GM21529 (cell line): ENCODE measurements at regions not wholly inside any gene's neighbourhood (a gene's known extent, or its start where the extent isn't known, plus 50 kb on each side); places are given as distances from the start of the nearest gene placed in this dataset.
"Not testable (repeated sequence)": the region's sequence is repeated elsewhere in the genome, so short reads cannot be mapped to it uniquely, and the experiment has no call there.

Source experiments
- ATAC-seq: cut with Tn5 transposase; IDR thresholded peaks from one replicate; pipeline ENCODE4 v1.9.1; 2021; ENCODE audit not compliant: unreplicated experiment

DNA sequence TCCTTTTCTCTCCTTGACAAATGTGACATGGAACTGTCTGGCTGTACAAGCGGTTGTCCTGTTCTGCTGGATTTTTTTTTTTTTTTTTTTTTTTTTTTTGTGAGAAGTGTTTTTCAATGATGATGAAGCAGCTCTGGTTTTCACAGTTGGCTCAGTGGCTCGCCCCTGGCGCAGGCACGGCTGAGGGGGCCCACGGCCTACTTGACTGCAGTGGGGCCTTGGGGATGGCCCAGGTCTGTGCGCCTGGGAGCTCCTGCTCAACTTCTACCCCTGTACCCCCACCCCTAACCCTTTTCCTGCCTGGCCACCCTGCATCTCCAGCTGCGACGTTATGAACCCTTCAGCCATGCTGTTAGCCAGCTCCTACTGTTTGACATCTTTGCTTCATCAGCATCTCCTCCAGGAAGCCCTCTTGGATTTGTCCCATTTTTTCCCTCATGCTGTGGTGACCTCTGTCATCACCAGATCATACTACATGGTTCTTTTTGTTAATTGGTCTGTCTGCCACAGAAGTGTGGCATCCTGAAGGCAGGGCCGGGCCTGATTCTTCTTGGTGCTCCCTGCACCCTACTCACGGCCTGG is 167.9 kb downstream of the INHBB start:
- no peak for ATAC-seq

DNA sequence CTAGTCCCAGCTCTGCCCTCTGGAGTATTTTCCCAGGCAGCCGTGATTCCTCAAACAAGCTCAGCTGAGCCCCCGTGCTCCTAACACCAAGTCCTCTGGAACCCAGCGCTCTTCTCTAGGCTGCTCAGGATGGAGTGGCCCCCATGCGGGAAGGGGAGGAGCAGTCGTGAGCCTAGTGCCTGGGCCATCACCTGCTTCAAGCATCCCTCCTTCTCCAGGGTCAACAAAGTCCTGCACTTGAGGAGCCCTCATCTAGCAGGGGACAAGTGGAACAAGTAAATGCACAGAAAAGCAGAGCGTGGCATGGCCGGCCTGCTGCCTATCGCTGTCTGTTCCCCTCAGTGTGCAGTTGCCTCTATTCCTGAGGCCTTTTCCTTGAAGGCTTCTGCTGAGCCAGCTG is 168.6 kb downstream of the INHBB start:
- ATAC-seq: no peak

DNA sequence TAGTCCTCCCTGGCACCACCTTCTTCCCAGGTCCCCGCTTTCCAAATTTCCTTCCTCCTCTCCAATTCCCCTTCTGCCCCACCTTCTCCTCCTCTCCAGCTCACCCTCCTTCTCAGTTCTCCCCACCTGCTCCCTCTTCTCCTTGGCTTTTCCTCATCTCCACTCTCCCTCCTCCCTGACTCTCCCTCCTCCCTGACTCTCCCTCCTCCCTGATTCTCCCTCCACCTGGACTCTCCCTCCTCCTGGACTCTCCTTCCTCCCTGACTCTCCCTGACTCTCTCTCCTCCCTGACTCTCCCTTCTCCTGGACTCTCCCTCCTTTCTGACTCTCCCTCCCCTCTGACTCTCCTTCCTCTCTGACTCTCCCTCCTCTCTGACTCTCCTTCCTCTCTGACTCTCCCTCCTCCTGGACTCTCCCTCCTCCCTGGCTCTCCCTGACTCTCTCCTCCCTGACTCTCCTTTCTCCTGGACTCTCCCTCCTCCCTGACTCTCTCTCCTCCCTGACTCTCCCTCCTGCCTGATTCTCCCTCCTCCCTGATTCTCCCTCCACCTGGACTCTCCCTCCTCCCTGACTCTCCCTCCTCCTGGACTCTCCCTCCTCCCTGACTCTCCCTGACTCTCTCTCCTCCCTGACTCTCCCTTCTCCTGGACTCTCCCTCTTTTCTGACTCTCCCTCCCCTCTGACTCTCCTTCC is 169.3 kb downstream of the INHBB start:
- not testable (repeated sequence) for ATAC-seq

DNA sequence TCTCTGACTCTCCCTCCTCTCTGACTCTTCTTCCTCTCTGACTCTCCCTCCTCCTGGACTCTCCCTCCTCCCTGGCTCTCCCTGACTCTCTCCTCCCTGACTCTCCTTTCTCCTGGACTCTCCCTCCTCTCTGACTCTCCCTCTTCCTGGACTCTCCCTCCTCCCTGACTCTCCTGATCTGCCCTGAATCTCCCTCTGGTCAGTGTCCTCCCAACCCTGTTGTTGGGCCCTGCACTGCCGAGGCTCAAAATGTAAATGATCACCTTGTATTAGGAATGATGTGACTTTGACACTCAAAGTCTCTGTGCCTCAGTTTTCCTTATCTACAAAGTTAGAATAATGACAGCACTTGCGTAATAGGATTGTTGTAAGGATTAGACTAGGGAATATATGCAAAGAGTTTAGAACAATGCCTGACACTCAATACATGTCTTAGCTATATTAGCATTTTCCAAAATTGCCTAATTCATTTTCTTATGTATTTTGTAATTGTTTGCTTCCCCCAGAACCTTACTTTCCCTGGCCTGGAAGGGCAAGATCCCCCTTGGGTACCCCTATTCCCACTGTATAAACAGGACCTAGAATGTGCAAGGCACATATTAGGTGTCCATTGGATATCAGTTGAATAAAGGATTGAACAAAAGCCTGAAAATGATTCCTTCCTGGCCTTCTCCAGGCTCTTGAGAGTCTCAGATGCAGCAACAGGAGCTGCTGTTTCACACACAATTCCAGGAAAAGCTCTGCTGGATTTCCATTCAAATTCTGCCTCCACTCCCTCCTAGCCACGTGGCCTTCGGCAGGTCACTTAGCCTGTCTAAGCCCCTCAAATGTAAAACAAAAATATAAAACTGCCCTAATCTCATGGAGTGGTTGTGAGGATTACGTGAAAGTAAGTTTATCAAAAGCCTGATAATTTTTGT is 170.1 kb downstream of the INHBB start:
- no peak for ATAC-seq

DNA sequence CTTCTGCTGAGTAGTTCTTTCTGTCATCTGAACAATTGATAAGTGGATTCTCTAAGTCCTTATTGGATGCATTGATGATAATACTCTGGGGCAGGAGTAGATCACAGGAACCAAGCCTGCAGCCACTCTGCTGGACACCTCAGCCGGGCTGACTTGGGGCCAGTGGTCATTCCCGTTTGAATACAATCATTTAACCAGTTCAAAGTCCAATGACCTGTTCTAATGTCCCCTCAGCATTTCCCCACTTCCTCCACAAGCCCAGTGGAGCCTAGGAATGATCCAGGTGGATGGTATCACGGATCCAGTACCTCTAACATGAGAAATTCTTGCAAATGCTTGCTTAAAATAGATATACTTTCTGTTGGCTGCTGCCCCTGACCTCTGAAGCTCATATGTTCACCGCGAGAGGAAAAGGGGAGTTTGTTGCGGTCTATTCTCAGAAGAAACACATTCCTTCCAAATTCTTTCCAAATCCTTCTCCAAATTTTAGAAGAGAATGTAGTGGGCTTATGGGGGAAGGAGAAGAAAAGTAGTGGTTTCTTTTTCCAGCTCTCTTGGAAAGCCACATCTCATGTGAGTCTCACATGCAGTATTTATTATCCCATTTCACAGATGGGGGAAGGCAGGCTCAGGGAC is 170.9 kb downstream of the INHBB start:
- no peak for ATAC-seq

DNA sequence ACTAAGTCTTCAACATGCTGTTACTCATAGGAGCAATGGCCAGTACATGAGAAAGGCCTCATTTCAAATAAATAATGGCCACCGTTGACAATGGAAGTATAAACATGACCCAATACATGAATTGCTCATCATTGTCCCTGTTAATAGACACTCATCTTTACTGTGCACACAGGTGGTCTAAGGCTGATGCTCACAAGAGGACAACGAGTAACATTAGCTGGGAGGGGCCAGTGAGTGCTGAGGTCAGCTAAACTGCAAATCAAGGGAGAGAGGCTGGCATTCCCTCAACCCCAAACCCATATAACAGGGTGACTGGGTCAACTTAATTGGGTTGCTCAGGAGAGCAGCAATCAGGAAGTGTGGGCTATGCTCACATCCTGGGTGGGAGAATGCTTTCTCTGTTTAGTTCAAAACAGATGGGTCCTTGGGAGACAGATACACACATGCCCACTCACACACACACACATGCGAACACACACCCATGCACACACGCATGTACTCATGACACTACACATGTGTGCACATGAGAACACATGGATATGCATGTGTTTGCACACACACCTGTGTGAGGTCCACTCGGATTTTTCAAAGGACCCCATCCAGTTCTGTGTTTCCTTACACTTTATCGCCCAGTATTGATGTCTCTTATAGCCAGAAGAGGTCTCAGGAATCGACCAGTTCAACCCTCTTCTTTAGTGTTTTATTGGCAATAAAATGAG is 172.0 kb downstream of the INHBB start:
- ATAC-seq: no peak

DNA sequence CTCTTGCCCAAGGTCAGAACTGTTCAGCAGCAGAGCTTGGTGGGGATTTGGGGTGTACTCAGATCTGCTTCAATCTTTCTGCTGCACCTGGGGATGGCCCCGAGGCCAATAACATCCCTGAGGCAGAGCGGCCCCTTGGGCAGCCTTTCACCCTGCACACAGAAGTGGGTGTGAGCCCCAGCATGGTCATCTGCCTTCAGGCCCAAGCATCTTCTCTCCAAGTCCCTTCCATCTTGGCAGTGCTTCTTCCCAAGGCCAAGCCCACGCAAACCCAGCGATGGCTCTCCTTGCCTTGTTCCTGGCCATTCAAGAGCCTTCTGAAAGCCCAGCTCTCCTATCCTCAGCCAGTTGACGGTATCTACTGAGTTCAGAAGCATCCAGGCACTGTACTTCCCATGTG is 172.9 kb downstream of the INHBB start:
- ATAC-seq: no peak

DNA sequence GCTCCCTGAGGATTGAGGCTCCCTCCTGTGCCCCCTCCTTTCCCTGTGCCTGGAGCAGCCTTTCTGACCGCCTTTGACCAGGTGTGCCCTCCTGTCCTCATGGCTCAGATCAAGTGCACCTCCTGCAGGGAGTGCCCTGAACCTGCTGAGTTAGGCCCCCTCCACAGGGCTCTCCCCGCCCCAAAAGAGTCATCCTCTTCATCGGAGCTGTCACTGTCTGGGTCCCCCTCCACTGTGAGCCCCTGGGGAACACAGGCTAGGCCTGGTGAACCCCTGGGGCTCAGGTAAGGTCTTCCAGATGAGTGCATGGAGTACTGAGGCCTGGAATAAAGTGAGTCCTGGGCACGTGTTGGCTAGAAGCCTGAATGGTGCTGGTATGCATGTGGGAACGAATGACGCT is 173.5 kb downstream of the INHBB start:
- ATAC-seq: no peak

DNA sequence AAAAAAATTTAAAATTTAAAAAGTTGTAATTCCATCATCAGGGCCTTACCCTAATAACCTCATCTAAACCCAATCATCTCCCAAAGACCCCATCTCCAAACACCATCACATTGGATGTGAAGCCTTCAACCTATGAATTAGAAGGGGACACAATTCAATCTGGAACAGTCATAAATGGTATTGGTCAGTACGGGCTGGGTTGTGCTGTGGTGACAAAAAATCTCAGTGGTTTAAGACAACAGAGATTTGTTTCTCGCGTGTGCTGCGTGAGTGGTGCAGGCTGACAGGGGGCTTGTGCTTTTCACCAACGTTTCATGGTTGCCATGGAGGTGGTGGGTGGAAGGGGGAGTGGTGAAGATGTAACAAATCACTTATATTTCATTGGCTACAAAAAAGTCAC is 174.5 kb downstream of the INHBB start:
- ATAC-seq: no peak

DNA sequence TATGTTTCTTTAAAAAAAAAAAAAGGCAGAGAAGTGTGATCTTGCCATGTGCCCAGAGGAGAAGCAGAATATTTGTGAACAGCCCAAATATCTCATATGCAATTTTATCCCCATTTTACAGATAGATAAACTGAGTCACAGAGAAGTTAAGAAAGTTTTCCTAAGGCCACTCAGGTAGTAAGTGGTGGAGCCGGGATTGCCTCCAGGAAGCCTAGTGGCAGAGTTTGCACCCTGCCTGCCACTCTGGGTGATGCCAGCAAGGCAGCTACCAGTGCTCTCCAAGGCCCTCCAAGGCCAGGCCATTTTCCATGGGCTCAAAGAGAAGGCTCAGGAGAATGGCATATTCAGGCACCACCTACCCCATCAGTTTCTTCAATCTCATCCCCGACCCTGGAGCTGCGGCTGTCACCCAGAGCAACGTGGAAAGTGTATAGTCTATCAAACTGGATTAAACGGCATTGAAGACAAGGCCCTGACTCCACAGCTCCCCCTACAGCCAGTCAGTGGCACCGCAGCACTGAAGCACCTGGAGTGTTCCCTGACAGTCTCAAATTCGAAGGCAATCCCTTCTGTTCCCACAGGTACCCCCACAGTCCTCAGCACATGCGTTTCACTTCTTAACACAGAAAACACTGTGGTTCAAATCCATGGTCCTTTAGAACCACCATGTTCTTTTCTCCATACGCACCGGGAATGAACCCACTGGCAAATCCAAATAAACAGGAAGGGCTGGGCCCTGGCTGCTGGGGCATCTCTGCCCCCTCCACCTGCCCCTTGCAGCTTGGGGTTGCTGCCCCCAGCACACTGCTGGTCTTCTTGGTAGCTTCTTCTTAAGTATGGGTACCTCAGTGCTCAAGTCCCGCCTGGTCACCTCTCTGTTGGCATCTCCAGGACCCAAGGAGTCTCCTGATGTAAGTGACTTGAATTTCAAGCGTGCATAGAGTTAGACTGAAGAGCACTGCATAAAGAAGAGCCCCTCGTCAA is 175.3 kb downstream of the INHBB start:
- no peak for ATAC-seq

DNA sequence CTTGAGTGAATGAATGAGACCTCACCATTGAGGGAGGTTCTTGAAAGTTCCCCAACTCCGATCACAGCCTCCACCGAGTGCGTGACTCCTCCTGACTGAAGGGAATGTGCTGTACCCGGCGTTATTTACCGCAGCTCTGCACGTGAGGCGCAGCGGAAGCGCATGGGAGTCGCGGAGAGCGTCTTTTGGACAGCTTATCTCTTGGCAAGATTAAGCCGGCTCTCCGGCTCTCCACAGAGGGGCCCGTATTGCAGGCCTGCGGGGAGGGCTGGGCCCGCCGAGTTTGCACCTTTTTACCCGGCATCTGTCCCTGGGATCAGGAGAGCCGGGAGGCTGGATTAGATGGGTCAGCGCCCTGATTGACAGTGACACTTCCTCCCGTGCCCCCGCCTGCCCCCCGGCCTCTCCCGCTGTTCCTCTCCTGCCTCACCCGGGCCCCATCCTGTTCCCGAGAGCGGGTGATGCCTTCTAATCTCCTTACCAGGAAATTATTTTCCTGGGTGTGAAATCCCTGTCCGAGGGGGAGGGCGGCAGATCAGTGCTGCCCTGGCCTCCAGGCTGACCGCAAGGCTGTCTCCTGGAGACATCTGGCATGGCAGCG is 176.3 kb downstream of the INHBB start:
- ATAC-seq: no peak

DNA sequence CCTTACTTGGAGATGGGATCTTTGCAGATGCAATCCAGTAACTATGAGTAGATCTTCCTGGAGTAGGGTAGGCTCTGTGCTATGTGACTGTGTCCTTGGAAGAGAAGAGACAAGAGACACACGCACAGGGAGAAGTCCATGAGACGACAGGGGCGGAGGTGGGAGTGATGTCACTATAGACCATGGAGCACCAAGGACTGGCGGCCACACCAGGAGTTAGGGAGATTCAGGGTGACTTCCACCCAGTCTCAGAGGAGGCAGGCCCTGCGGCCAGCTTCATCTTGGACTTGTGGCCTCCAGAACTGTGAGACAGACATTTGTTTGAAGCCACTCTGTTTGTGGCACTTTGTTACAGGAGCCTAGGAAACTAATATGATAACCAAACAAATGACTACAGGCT is 177.8 kb downstream of the INHBB start:
- ATAC-seq: no peak

DNA sequence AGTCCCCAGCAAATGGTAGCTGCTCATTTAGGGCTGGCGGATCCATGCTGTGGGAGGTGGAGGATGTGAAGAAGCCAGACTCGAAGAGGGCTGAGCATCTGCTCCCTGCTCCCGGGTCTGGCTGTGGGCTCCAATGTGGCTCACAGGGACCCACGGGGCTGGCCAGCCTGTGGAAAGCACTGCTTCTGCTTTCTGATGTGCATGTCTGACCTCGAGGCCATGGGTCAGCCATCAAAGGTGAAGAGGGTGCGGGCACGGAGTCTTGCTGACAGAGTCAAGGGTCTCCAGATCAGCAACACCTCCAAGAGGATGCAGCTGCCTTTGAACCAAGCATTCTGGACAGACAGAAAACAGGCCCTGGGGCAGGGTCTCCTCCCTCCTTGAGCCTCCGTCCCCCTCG is 178.2 kb downstream of the INHBB start:
- ATAC-seq: no peak

DNA sequence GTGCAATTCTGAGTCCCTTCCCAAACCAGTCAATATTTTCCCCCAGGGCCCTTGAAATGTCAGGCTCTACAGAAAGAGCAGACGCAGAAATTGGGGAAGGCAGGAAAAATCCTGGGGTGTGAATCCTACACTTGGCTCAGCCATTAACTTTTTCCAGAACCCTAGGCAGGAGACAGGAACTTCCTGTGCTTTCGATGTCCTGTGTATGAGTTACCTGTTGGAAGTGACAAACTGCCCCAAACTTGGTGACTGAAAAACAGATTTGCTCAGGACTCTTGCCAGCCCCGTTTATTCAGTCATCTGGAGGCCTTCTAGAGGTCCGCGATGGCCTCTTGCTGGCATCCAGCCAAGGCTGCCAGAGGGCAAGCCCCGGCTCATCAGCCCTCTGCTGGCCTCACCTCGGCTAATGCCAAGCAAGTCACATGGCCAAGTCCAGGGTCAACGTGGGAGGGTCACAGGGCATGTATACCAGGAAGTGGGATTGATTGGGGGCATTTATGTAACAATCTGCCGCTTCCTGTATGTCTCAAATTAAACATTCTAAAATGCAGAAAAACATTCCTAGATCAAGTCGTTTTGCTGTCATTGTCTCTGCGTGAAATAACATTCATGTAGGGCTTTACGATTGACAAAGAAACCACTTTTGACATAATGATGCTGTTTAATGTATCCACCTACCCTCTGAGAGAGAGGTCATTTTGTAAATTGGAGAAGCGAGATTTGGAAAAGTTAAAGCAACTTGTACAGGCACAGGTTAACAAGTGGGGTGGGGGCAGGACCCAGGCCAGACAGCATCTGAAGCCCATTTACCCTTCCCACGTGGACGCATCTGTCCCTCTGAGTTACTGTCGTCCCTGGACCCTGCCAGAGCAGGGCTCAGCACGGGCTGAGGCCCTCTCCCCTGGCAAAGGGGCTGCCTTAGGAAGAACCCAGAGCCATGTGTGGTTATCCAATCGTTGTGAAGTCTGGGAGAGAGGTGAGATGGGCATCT is 179.4 kb downstream of the INHBB start:
- no peak for ATAC-seq

DNA sequence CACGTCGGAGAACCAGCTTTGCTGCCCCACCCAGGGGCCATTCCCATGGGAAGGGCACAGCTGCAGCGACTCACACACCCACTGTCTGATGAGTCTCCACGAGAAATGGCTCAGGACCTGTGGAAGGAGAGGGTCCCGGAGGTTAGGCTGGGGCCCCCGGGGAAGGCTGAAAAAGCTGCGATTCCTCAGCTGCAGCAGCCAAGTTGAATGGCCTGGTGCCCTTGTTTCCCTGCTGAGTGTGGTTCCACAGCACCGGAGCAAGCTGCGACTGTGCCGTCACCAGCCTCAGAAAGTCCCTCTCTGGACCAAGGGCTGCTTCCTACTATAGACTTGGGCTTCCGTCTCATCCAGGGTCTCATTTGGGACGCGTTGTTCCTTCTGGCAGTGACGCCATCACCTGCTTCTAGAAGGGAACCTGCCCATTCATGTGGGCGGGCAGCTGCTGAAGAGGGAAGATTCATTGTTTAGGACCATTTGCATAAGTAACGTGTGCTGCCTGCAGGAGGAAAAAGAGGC is 180.2 kb downstream of the INHBB start:
- ATAC-seq: no peak

DNA sequence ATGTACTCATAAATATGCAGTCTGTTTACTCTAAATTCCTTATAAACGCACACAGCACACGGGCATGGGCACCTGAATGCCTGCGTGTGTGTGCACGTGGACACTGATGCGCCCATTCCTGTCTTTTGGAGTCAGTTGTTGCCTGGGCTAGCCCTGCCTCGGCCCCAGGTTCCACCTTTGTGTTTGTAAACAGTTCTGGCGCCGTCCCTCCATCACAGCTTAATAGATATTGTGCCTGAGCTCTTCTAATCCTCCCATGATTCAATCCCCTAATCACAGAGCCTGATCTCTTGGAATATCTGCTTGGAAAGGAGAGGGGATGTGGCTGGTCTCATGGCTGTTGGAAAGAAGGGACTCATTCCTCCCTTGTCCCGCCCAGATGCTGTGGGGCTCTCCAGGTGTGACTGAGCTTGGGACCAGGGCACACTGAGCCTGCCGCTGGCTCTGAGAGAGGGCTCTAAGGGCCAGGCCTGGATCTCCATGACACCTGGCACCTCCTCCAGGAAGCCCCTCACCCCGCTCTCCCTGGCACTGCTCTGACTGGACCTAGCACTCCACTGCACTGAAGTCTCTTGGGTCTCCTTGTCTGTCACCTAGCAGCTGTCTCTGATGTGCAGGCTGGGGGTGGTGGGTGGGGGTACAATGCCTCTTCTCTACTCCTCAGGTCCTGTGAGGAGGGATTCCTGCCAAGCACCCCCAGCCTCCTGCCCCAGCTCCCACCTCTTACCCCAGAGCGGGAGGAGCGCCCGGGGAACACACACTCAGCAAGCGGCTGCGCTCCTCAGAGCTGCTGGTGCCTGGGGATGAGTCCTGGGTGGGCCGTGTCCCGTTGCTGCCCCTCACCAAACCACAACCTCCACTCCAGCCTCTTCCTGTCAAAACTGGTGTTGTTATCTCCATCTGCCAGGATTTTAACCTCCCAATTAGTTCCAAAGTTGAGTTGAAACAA is 181.3 kb downstream of the INHBB start:
- ATAC-seq: no peak
